ENCODE measurements at regions not wholly inside any gene's neighbourhood (a gene's known extent, or its start where the extent isn't known, plus 50 kb on each side); places are given as distances from the start of the nearest gene placed in this dataset.

DNA sequence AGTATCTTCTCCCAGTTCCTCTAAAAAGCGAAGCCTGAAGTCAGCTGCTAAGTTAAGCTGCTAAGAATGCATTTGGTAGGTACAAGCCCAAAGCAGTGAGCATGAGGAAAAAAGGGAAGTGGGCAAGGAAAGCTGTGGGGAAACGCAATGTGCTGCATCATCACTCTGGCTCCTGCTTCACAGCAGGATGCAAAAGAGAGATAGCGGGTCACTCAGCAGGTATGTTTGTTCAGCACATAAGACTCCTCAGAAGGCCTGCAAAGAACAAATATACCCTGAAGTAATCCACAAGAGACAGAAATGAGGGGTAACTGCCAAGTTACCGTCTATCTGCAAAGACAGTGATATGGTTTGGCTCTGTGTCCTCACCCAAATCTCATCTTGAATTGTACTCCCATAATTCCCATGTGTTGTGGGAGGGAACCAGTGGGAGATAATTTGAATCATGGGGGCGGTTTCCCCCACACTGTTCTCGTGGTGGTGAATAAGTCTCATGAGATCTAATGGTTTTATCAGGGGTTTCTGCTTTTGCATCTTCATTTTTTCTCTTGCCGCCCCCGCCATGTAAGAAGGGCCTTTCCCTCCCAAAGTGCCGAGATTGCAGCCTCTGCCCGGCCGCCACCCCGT, 127.4 kb upstream of the EGLN3 start:
- Histone ChIP-seq H3K4me3 (no peak overlapping the region), H3F3A (ENCODE audit: insufficient read depth, low read depth) (peaks cover 35% of the 10 kb centered on the region), H4K20me1 (ENCODE audit: insufficient read depth) (no peaks in the 10 kb centered on the region), H3K9me2 (ENCODE audit: insufficient read depth) (no peaks in the 10 kb centered on the region), H3K27me3 (ENCODE audit: insufficient read depth, low read depth) (no peaks in the 10 kb centered on the region), H3K4me1 (replicated peaks; ENCODE audit: insufficient read depth) (peaks cover 39% of the 10 kb centered on the region), H3K4me2 (peak overlapping the region; percentile 39), H3K9me3 (ENCODE audit: insufficient read depth, low read depth) (no peaks in the 10 kb centered on the region), H2AFZ (no peak overlapping the region), H3K79me2 (ENCODE audit: low read depth) (no peaks in the 10 kb centered on the region), H3K27ac (0 out of 2 replicates have a peak overlapping the region, but pooled peaks have one; percentile 28), H3K36me3 (ENCODE audit: low read depth) (no peaks in the 10 kb centered on the region)
- BruUV-seq (replicated peaks): no TSS peak
- CTCF ChIA-PET: no interaction called here
- peak in 1 of 2 experiments; percentile 78 for DNase-seq
- intact Hi-C loops (cut with micrococcal nuclease; ENCODE audit: unreplicated experiment): no loop called here
- POLR2A ChIA-PET (ENCODE audit: unreplicated experiment): interaction anchor here (0.6 kb wide), 1 partner anchor 149 kb away, joined by 3 read pairs; no protein-coding TSS in a partner anchor
- TF ChIP-seq, protein P1, sequence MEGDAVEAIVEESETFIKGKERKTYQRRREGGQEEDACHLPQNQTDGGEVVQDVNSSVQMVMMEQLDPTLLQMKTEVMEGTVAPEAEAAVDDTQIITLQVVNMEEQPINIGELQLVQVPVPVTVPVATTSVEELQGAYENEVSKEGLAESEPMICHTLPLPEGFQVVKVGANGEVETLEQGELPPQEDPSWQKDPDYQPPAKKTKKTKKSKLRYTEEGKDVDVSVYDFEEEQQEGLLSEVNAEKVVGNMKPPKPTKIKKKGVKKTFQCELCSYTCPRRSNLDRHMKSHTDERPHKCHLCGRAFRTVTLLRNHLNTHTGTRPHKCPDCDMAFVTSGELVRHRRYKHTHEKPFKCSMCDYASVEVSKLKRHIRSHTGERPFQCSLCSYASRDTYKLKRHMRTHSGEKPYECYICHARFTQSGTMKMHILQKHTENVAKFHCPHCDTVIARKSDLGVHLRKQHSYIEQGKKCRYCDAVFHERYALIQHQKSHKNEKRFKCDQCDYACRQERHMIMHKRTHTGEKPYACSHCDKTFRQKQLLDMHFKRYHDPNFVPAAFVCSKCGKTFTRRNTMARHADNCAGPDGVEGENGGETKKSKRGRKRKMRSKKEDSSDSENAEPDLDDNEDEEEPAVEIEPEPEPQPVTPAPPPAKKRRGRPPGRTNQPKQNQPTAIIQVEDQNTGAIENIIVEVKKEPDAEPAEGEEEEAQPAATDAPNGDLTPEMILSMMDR (conservative IDR thresholded peaks at IDR 0.05): no peak
- no peak for TF ChIP-seq EZH2 (IDR thresholded peaks at IDR 0.05; ENCODE audit: low read depth)

GRCh38 chr14:34075826-34076225, 125.0 kb upstream of the EGLN3 start:
- no peak overlapping the region for H3K27ac ChIP-seq
- H3K4me2 ChIP-seq: no peak overlapping the region
- H3K27me3 ChIP-seq (ENCODE audit: insufficient read depth, low read depth): no peaks in the 10 kb centered on the region
- no peaks in the 10 kb centered on the region for H3K9me2 ChIP-seq (ENCODE audit: insufficient read depth)
- peaks cover 20% of the 10 kb centered on the region for H3K4me1 ChIP-seq (replicated peaks; ENCODE audit: insufficient read depth)
- CTCF ChIA-PET: no interaction called here
- POLR2A ChIA-PET (ENCODE audit: unreplicated experiment): no interaction called here
- H2AFZ ChIP-seq: no peak overlapping the region
- TF ChIP-seq, protein P1 (conservative IDR thresholded peaks at IDR 0.05): no peak
- no peak for TF ChIP-seq EZH2 (IDR thresholded peaks at IDR 0.05; ENCODE audit: low read depth)
- no peaks in the 10 kb centered on the region for H3K9me3 ChIP-seq (ENCODE audit: insufficient read depth, low read depth)
- intact Hi-C loops (cut with micrococcal nuclease; ENCODE audit: unreplicated experiment): no loop called here
- no peak overlapping the region for H3K4me3 ChIP-seq
- H4K20me1 ChIP-seq (ENCODE audit: insufficient read depth): no peaks in the 10 kb centered on the region
- no peaks in the 10 kb centered on the region for H3K79me2 ChIP-seq (ENCODE audit: low read depth)
- BruUV-seq (replicated peaks): no TSS peak
- no peak for DNase-seq
- H3F3A ChIP-seq (ENCODE audit: insufficient read depth, low read depth): peaks cover 14% of the 10 kb centered on the region; the same call in 1 of the 2 replicates
- H3K36me3 ChIP-seq (ENCODE audit: low read depth): no peaks in the 10 kb centered on the region

DNA sequence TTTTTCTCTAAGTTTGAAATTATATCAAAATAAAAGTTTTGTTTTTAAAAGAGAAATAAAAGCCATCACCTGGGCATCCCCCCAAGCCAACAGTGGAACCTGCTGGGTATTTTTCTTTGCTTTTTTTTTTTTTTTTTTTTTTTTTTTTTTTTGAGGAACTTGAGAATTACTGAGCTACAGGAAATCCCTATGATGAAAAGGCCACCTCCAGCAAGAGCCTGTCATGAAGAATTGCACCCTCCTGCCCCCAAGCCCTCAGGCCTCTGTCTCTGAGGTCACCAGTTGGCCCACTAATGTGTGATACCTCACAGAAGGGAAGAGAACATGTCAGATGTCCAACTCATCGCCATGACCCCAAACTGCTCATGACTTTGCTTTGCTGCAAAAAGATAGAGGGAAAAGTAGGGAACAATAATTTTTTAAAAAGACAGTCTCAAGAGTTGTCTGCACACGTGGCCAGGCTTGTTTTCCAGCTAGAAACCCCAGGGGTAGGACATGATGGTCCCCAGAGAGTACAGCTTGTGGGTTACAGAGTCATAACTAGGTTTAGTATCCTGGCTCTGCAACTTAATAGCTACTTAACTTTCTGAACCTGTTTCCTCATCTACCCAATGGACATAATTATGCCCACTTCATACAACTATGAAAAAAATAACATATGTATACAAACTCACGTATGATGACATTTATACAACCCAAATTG, 124.3 kb upstream of the EGLN3 start:
- H3K4me3 ChIP-seq: no peak overlapping the region
- no peaks in the 10 kb centered on the region for H3K79me2 ChIP-seq (ENCODE audit: low read depth)
- peaks cover 14% of the 10 kb centered on the region for H3K4me1 ChIP-seq (replicated peaks; ENCODE audit: insufficient read depth)
- no peak overlapping the region for H3K4me2 ChIP-seq
- intact Hi-C loops (cut with micrococcal nuclease; ENCODE audit: unreplicated experiment): no loop called here
- H2AFZ ChIP-seq: no peak overlapping the region
- peaks cover 7% of the 10 kb centered on the region; the same call in 1 of the 2 replicates for H3F3A ChIP-seq (ENCODE audit: insufficient read depth, low read depth)
- POLR2A ChIA-PET (ENCODE audit: unreplicated experiment): interaction anchor here (0.6 to 0.7 kb wide), 2 partner anchors 128 to 139 kb away, joined by 4 to 15 read pairs; no protein-coding TSS in a partner anchor
- CTCF ChIA-PET: no interaction called here
- no peaks in the 10 kb centered on the region for H3K9me3 ChIP-seq (ENCODE audit: insufficient read depth, low read depth)
- no peak for TF ChIP-seq EZH2 (IDR thresholded peaks at IDR 0.05; ENCODE audit: low read depth)
- TF ChIP-seq, protein P1 (conservative IDR thresholded peaks at IDR 0.05): no peak
- BruUV-seq (replicated peaks): no TSS peak
- DNase-seq: no peak
- no peaks in the 10 kb centered on the region for H3K36me3 ChIP-seq (ENCODE audit: low read depth)
- no peak overlapping the region for H3K27ac ChIP-seq
- no peaks in the 10 kb centered on the region for H4K20me1 ChIP-seq (ENCODE audit: insufficient read depth)
- H3K27me3 ChIP-seq (ENCODE audit: insufficient read depth, low read depth): no peaks in the 10 kb centered on the region
- H3K9me2 ChIP-seq (ENCODE audit: insufficient read depth): no peaks in the 10 kb centered on the region
